ENCODE measurements at regions not wholly inside any gene's neighbourhood (a gene's known extent, or its start where the extent isn't known, plus 50 kb on each side); places are given as distances from the start of the nearest gene placed in this dataset.
"Not testable (repeated sequence)": the region's sequence is repeated elsewhere in the genome, so short reads cannot be mapped to it uniquely, and the experiment has no call there.

- DNase-seq: no peak
Observed at GRCh38 chr3:21995079-21995607, 244.1 kb upstream of the ZNF385D start.

- DNase-seq: no peak
Observed at GRCh38 chr3:22007368-22007767, 256.4 kb upstream of the ZNF385D start.

- no peak for DNase-seq
Observed at GRCh38 chr3:22010997-22011396, 260.0 kb upstream of the ZNF385D start.

- DNase-seq: peak; percentile 50
Observed at GRCh38 chr3:22012471-22012870, 261.5 kb upstream of the ZNF385D start.

GRCh38 chr3:22013641-22014040 lies 262.6 kb upstream of the ZNF385D start:
- no peak for DNase-seq

- no peak for DNase-seq
Observed at GRCh38 chr3:22016197-22016596, 265.2 kb upstream of the ZNF385D start.

- DNase-seq: not testable (repeated sequence)
Observed at GRCh38 chr3:22024638-22025037, 273.6 kb upstream of the ZNF385D start.

- no peak for DNase-seq
Observed at GRCh38 chr3:22029480-22029879, 278.5 kb upstream of the ZNF385D start.

GRCh38 chr3:22039161-22039560 lies 288.2 kb upstream of the ZNF385D start:
- no peak for DNase-seq

GRCh38 chr3:22040150-22040549 lies 289.1 kb upstream of the ZNF385D start:
- no peak for DNase-seq

- DNase-seq: no peak
Observed at GRCh38 chr3:22045882-22046281, 294.9 kb upstream of the ZNF385D start.

- DNase-seq: no peak
Observed at GRCh38 chr3:22063500-22063899, 312.5 kb upstream of the ZNF385D start.

GRCh38 chr3:22068619-22069018 lies 317.6 kb upstream of the ZNF385D start:
- DNase-seq: no peak

GRCh38 chr3:22088204-22088603 lies 337.2 kb upstream of the ZNF385D start:
- DNase-seq: no peak

- peak; percentile 16 for DNase-seq
Observed at GRCh38 chr3:22089284-22089683, 338.3 kb upstream of the ZNF385D start.

GRCh38 chr3:22091329-22091728 lies 340.3 kb upstream of the ZNF385D start:
- DNase-seq: no peak

GRCh38 chr3:22098021-22098420 lies 347.0 kb upstream of the ZNF385D start:
- peak; percentile 20 for DNase-seq

GRCh38 chr3:22101351-22101750 lies 350.3 kb upstream of the ZNF385D start:
- no peak for DNase-seq

GRCh38 chr3:22101811-22102210 lies 350.8 kb upstream of the ZNF385D start:
- peak; percentile 13 for DNase-seq

- no peak for DNase-seq
Observed at GRCh38 chr3:22103423-22103822, 352.4 kb upstream of the ZNF385D start.

- DNase-seq: no peak
Observed at GRCh38 chr3:22106213-22106896, 355.3 kb upstream of the ZNF385D start.

GRCh38 chr3:22111226-22111625 lies 360.2 kb upstream of the ZNF385D start:
- DNase-seq: no peak

- no peak for DNase-seq
Observed at GRCh38 chr3:22113453-22113852, 362.4 kb upstream of the ZNF385D start.

- DNase-seq: peak; percentile 17
Observed at GRCh38 chr3:22115581-22115980, 364.6 kb upstream of the ZNF385D start.

- peak; percentile 3 for DNase-seq
Observed at GRCh38 chr3:22117091-22117490, 366.1 kb upstream of the ZNF385D start.
